ENCODE measurements at regions not wholly inside any gene's neighbourhood (a gene's known extent, or its start where the extent isn't known, plus 50 kb on each side); places are given as distances from the start of the nearest gene placed in this dataset.

DNA sequence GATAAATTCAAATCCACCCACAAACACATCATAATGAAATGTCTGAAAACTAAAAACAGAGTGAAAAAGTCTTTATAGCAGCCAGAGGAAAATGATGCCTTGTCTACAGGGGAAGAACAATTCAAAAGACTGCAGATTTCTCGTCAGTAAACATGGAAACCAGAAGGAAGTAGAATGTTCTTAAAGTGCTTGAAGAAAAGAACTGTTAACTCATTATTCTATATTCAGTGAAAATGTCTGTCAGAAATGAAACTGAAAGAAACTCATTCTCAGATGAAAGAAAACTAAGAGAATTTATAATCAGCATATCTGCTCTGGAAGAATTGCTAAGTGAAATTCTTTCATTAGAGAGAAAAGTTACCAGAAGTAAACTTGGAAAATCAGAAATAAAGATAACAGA is 416.1 kb downstream of the TBC1D32 start:
- BruUV-seq (replicated peaks) = no TSS peak
- H4K20me1 ChIP-seq (replicated peaks; ENCODE audit: control insufficient read depth, insufficient read depth, low read length) = no peaks in the 10 kb centered on the region
- no peaks in the 10 kb centered on the region for H3K9me1 ChIP-seq (ENCODE audit: control insufficient read depth, insufficient read depth, low read length)
- intact Hi-C loops (cut with micrococcal nuclease) = no loop called here
- H2AFZ ChIP-seq (ENCODE audit: low read depth, low read length) = no peak overlapping the region
- no peak overlapping the region for H3K4me3 ChIP-seq
- no peak overlapping the region for H3K9ac ChIP-seq (ENCODE audit: insufficient read depth in 1 of 2, low read depth in 2 of 2, low read length in 2 of 2)
- no peak for DNase-seq (ENCODE audit: extremely low read depth in 1 of 4, low spot score in 3 of 4)
- in situ Hi-C loops (cut with MboI) = no loop called here
- H3K36me3 ChIP-seq (ENCODE audit: control insufficient read depth, insufficient read depth, low read length) = no peaks in the 10 kb centered on the region
- no peaks in the 10 kb centered on the region for H3K9me3 ChIP-seq (replicated peaks; ENCODE audit: control insufficient read depth, insufficient read depth, low read depth, low read length)
- no peak overlapping the region for H3K4me2 ChIP-seq (ENCODE audit: insufficient read depth, low read length)
- CTCF ChIA-PET (ENCODE audit: low intra/inter-chr PET ratio) = interaction anchor here (0.7 kb wide), 1 partner anchor 717 kb away, joined by 3 read pairs; no protein-coding TSS in a partner anchor
- ATAC-seq = no peak
- no peak for FAIRE-seq
- H3K79me2 ChIP-seq (ENCODE audit: control insufficient read depth, insufficient read depth, low read length) = no peaks in the 10 kb centered on the region
- no peak for TF ChIP-seq U2AF1 (optimal IDR thresholded peaks at IDR 0.05; ENCODE audit: low read depth, low read length)
- TF ChIP-seq, protein P1, sequence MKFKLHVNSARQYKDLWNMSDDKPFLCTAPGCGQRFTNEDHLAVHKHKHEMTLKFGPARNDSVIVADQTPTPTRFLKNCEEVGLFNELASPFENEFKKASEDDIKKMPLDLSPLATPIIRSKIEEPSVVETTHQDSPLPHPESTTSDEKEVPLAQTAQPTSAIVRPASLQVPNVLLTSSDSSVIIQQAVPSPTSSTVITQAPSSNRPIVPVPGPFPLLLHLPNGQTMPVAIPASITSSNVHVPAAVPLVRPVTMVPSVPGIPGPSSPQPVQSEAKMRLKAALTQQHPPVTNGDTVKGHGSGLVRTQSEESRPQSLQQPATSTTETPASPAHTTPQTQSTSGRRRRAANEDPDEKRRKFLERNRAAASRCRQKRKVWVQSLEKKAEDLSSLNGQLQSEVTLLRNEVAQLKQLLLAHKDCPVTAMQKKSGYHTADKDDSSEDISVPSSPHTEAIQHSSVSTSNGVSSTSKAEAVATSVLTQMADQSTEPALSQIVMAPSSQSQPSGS (CRISPR knock-in tag; IDR thresholded peaks at IDR 0.05) = no peak
- TF ChIP-seq, protein P2, sequence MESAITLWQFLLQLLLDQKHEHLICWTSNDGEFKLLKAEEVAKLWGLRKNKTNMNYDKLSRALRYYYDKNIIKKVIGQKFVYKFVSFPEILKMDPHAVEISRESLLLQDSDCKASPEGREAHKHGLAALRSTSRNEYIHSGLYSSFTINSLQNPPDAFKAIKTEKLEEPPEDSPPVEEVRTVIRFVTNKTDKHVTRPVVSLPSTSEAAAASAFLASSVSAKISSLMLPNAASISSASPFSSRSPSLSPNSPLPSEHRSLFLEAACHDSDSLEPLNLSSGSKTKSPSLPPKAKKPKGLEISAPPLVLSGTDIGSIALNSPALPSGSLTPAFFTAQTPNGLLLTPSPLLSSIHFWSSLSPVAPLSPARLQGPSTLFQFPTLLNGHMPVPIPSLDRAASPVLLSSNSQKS (CRISPR knock-in tag; IDR thresholded peaks at IDR 0.05) = no peak
- no peak for TF ChIP-seq CBFB (CRISPR knock-in tag; IDR thresholded peaks at IDR 0.05)
- TF ChIP-seq, protein P3, sequence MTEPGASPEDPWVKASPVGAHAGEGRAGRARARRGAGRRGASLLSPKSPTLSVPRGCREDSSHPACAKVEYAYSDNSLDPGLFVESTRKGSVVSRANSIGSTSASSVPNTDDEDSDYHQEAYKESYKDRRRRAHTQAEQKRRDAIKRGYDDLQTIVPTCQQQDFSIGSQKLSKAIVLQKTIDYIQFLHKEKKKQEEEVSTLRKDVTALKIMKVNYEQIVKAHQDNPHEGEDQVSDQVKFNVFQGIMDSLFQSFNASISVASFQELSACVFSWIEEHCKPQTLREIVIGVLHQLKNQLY (CRISPR knock-in tag; conservative IDR thresholded peaks at IDR 0.05) = no peak
- TF ChIP-seq NBN (IDR thresholded peaks at IDR 0.05; ENCODE audit: low read depth) = no peak
- no peak for TF ChIP-seq ZNF41 (CRISPR knock-in tag; conservative IDR thresholded peaks at IDR 0.05)
- TF ChIP-seq ZNF785 (CRISPR knock-in tag; IDR thresholded peaks at IDR 0.05) = no peak
- WGBS (ENCODE audit: insufficient coverage, low coverage, missing lambda C conversion rate) = 0% methylated on average over 1 of the region's 1 CpG
- POLR2A ChIA-PET = no interaction called here
- no peaks in the 10 kb centered on the region for H3K4me1 ChIP-seq (replicated peaks in 1 of 2; ENCODE audit: control insufficient read depth in 2 of 2, insufficient read depth in 2 of 2, low read length in 2 of 2)
- no peak overlapping the region for H3K27ac ChIP-seq (ENCODE audit: extremely low read depth, low read depth, low read length)
- H3K27me3 ChIP-seq (ENCODE audit: control insufficient read depth in 2 of 2, insufficient read depth in 2 of 2, low read length in 2 of 2) = no peaks in the 10 kb centered on the region
